Astrocyte of the cerebellum (primary cell): ENCODE measurements at regions not wholly inside any gene's neighbourhood (a gene's known extent, or its start where the extent isn't known, plus 50 kb on each side); places are given as distances from the start of the nearest gene placed in this dataset.
A peak's percentile ranks its signal among the peaks of the same experiment; 100 is the strongest.

Experiments used
- DNase-seq: peaks from one replicate; pipeline ENCODE4 v3.0.0-alpha.2; 2011; ENCODE audit warnings: low read depth
- H3K4me3 ChIP-seq: 2 replicates; pipeline ENCODE4 v1.5.1; 2011; ENCODE audit warnings: mild to moderate bottlenecking, low read depth, low read length, moderate library complexity
- in situ Hi-C: cut with HindIII; loops from 2 replicates; pipeline ENCODE4 v1.10.0; 2017; ENCODE audit warnings: low sequenced_read_pairs
- TF ChIP-seq, protein P1 (sequence below): IDR thresholded peaks from 2 replicates; pipeline ENCODE4 v1.5.1; 2012; ENCODE audit warnings: low read length, low read depth, moderate library complexity, mild to moderate bottlenecking; ENCODE audit errors: missing control alignments

DNA sequence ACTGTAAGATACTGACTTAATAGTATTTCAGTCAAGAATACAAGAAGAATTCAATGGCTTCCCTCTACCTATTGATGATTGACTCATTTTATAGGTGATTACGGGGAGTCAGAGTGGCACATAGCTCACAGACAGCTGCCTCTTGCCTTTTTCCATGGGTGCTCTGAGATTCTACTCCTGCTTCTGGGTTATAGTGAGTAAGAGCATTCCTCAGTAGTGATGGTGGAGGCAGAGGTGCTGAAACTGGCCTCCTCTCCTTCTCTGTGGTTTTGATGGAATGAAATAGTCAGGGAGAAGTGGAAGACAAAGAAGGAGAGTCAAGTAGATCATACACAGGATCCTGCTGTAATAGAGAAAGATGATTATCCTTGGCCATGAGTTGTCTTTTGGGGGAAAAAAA is 438.2 kb upstream of the FAR2 start:
- DNase-seq: peak; percentile 63
- in situ Hi-C loops: no loop called here
- TF ChIP-seq, protein P1, sequence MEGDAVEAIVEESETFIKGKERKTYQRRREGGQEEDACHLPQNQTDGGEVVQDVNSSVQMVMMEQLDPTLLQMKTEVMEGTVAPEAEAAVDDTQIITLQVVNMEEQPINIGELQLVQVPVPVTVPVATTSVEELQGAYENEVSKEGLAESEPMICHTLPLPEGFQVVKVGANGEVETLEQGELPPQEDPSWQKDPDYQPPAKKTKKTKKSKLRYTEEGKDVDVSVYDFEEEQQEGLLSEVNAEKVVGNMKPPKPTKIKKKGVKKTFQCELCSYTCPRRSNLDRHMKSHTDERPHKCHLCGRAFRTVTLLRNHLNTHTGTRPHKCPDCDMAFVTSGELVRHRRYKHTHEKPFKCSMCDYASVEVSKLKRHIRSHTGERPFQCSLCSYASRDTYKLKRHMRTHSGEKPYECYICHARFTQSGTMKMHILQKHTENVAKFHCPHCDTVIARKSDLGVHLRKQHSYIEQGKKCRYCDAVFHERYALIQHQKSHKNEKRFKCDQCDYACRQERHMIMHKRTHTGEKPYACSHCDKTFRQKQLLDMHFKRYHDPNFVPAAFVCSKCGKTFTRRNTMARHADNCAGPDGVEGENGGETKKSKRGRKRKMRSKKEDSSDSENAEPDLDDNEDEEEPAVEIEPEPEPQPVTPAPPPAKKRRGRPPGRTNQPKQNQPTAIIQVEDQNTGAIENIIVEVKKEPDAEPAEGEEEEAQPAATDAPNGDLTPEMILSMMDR: no peak
- no peak overlapping the region for H3K4me3 ChIP-seq

DNA sequence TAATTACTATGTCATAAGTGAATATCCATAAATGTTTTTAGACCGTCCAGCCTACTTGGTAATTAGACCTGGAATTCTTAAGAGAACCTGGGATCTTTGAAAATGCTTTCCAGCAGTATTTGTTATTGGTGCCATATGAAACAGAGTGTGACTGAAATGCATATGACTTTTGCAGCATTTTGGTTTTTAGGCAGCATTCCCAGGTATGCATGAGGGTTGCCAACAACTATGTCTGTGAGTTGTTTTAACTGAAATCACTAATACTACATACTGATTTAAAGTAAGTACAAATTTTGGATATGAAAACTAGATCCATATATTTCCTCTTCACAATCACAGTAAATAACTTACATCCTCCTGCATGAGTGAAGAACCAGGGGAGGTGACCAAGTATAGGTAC is 437.7 kb upstream of the FAR2 start:
- DNase-seq: no peak
- TF ChIP-seq, protein P1: no peak
- no peak overlapping the region for H3K4me3 ChIP-seq
- in situ Hi-C loops: no loop called here

DNA sequence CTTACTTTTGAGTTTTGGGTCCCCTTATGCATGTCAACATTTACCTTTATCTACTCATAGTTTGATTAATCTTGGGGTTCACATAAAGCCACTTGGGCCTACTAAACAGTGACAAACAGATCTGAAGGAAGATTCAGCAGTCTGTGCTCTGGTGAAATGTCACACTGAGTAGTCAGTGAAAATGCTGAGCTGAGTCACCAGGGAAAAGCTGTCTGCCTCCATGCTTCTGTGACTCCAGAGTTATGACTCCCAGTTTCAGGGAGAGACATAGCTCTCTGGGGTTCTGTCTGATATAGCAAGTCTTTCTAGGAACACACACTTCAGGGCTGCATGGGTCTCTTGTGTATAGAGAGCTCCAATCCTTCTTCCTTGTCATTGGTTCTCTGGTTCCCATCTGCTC is 406.3 kb upstream of the FAR2 start:
- in situ Hi-C loops: no loop called here
- TF ChIP-seq, protein P1: no peak
- DNase-seq: no peak
- H3K4me3 ChIP-seq: no peak overlapping the region

DNA sequence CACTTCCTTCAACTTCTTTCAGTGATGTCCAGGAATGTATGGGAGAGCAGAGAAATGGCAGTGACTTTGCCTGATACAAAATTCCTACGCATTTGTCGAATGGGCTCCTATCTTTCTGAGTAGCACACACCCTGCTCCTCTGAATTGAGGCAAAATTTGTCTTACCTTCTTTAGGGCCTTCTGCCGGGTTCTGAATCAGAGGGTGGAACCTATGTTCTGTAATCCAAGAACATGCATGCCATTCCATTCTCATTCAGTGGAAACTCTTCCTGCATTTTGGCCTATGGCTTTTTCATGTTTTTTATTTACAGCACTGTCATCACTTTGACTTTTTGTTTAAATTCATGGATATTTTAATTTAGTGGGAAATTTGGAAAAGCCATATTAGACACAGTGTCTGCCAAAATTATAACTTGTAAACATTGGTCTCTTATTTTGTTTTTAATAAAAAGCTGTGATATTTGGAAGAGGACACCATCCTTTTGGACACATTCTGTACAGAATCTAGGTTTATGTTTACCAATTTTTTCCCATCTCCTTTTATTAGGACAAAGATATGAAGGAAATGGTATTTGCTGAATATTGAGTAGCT is 402.2 kb upstream of the FAR2 start:
- in situ Hi-C loops: no loop called here

GRCh38 chr12:28750946-28751685 is 398.0 kb upstream of the FAR2 start:
- in situ Hi-C loops: no loop called here
- H3K4me3 ChIP-seq: no peak overlapping the region
- no peak for DNase-seq
- TF ChIP-seq, protein P1: no peak

More for the DNA sequence above, 402.2 kb upstream of the FAR2 start:
- no peak overlapping the region for H3K4me3 ChIP-seq
- no peak for DNase-seq
- TF ChIP-seq, protein P1: no peak

DNA sequence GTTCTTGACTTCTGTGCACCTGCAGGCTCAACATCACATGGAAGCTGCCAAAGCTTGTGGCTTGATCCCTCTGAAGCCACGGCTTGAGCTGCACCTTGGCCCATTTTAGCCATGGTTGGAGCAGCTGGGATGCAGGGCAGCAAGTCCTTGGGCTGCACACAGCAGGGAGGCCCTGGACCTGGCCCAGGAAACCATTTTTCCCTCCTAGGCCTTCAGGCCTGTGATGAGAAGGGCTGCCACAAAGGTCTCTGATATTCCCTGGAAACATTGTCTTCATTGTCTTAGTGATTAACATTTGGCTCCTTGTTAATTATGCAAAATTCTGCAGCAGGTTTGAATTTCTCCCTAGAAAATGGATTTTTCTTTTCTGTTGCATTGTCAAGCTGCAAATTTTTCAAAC is 394.1 kb upstream of the FAR2 start:
- H3K4me3 ChIP-seq: no peak overlapping the region
- TF ChIP-seq, protein P1: no peak
- in situ Hi-C loops: no loop called here
- no peak for DNase-seq
